ENCODE measurements at regions not wholly inside any gene's neighbourhood (a gene's known extent, or its start where the extent isn't known, plus 50 kb on each side); places are given as distances from the start of the nearest gene placed in this dataset.

- no peak for FAIRE-seq
These were observed 142.2 kb upstream of the PRSS58 start for GRCh38 chr7:142400042-142400533.

DNA sequence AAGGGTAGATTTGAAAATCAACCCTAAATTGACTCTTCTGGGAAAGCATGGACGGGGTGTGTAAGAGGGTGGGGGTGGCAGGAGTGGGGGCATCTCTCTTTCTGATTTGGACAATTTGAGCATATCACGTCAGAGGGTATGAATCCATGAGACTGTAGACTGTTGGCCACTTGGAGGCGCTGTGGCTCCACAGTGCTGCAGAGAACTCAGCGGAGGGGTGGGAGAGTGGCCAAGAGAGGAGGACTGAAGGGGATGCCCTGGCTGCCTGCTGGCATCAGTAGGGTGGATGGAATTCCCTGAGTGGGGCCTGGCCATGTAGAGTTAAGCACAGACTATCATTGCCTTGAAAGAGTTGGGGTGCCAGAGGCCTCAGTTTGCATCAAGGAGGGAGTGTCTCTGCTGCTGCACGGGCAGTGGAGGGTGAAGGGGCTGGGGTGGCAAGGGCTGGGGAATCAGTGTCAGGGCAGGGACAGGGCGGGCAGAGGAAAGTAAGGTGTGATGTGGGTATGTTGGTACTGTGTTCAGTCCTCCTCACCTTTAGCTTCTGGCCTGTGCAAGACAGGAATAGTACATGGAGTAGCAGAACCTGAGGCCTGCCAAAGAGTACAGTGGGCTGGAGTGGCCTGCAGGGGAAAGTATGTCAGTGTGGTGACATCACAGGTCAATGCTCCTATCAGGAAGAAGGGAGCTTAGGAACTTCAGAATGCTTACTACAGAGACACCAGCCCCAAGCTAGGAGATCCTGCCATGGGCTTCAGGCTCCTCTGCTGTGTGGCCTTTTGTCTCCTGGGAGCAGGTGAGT, 133.5 kb upstream of the PRSS58 start:
- FAIRE-seq: no peak

DNA sequence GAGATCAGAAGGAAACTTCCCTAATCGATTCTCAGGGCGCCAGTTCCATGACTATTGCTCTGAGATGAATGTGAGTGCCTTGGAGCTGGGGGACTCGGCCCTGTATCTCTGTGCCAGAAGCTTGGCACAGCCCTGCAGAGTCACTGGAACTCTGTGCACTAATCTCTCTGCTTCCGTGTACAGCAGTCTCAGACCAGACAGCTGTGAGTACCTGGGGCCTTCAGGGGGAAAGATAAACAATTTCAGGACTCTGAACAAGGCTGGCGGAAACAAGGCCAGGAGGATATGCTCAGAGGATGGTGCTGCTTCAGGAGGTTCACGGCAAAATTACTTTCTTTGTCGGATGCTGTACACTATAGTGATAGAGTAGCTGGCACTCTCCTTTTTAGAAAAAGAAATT, 131.7 kb upstream of the PRSS58 start:
- FAIRE-seq: no peak

GRCh38 chr7:142385491-142386340, 127.9 kb upstream of the PRSS58 start:
- FAIRE-seq: no peak

DNA sequence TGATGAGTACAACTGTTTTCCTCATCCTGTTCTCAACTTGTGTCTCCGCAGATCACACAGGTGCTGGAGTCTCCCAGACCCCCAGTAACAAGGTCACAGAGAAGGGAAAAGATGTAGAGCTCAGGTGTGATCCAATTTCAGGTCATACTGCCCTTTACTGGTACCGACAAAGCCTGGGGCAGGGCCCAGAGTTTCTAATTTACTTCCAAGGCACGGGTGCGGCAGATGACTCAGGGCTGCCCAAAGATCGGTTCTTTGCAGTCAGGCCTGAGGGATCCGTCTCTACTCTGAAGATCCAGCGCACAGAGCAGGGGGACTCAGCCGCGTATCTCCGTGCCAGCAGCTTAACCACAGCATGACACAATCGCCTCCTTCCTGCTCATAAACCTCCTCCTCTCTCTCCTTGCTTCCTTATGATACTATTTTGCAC, 126.7 kb upstream of the PRSS58 start:
- no peak for FAIRE-seq

DNA sequence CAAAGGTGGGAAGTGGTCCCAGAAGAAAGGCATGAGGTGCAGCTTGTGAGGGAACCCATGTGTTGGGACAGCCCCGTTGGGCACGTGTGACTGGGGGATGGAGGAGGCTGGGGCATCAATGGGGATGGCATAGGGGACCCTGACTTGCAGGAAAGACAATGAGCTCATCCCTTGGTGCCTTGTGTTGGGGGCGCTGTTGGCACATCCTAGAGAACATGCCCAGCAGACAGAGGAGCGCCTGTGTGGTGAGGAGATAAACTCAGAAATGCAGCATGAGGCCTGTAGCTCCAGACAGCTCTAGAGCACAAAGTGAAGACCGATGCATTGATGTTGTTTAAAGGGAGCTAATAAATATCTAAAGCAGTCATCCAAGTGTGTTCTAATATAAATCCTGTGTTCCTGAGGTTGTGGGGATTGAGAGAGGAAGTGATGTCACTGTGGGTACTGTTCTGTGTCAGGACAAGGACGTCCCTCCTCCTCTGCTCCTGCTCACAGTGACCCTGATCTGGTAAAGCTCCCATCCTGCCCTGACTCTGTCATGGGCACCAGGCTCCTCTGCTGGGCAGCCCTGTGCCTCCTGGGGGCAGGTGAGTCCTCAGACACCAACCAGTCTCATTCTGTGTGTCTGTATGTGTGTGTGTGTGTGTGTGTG, 126.1 kb upstream of the PRSS58 start:
- no peak for FAIRE-seq

- no peak for FAIRE-seq
These were observed 124.0 kb upstream of the PRSS58 start for GRCh38 chr7:142381727-142382390.

DNA sequence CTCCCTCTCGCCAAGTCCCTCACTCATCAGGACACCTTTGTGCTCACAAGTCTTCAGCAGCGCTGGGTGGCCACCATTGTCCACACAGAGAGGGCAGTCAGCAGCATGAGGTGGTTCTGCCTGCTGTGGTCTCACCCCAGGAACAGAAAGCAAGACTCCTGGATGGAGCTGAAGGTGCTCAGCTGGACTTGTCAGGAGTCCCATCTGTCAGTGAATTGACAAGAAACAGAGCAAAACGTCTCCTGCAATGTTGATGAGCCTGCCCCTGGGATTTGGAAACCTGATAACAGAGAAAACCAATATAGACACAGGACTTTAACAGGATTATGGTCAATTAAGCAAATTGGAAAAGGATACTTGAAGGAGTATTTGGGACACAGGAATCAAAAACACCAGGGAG, 122.2 kb upstream of the PRSS58 start:
- FAIRE-seq: no peak

GRCh38 chr7:142379201-142379885, 121.5 kb upstream of the PRSS58 start:
- no peak for FAIRE-seq

- no peak for FAIRE-seq
These were observed 119.7 kb upstream of the PRSS58 start for GRCh38 chr7:142377567-142377966.

GRCh38 chr7:142376356-142376997, 118.6 kb upstream of the PRSS58 start:
- FAIRE-seq: no peak

DNA sequence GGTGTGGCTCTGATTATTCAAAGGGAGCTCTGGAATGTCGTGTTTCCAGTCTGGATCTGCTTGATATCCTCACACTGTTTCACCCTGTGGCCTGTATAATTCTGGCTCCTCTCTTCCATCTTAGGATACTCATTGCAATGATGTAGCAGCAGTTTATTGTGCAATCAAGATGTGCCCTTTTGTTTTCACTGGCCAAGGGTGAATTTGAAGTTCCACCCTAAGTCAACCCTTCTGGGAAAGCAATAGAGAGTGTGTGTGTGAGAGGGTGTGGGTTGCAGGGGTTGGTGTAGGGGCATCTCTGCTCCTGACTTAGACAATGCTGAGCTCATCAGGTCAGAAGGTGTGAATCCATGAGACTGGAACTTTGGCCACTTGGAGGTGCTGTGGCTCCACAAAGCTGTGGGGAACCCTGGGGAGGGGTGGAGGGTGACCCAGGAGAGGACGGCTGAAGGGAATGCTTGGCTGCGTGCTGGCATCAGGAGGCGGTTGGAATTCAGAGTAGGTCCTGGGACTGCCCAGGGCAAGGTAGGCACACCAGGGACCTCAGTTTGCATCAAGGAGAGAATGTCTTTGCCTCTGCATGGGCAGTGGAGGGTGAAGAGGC, 118.0 kb upstream of the PRSS58 start:
- FAIRE-seq: no peak

GRCh38 chr7:142372727-142373126, 114.9 kb upstream of the PRSS58 start:
- no peak for FAIRE-seq

DNA sequence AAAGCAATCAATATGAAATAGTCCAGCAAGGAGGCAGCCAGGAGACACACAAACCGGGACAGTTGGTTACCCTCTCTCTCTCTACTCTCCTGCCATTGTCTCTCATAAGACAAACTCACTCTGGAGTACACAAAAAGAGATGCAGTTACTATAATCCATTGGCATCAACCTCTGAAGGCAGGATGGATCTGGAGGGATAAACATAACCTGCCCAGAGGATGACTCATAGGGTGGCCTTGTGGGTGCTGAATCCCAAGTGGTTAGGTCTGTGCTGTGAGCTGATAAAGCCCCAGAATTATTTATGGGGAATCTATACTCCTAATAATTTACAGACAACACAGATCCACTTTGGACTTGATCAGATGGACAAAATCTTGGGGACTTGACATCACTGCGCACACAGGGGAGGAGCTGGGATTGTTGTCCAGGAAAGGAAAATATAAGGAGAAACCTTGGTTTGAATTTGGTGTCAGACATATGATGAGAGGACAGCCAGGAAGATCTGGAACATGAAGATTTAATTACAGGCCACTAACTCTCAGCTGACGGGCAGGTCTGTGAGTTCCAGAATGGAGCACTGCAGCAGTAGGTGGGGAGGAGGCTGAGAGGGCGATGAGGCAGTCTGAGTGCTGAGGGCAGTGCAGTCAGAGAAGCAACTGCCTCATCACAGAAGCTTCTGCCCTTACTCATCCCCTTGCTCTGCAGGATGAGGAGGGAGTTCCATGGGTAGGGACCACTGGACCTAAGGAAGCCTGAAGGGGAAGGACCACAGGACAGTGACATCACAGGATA, 113.9 kb upstream of the PRSS58 start:
- FAIRE-seq: no peak

DNA sequence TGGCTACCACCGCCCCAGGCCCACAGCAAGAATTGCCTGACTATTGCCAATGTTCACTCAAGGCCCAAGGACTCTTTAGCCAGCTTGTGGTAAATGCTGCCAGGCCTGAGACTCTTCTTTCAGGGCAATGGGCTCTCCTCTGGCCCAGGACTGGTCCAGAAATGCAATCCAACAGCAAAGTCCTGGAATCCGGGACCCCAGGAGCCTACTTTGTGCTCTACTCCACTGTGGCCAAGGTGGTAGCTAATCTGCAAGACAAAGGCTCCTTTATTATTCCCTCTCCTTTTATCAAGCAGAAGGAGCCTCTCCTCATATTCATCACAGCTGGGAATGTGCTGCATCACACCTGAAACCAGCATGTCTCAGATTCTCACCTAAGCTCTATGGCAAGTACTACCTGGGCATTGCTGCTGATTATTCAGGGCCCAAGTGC, 107.6 kb upstream of the PRSS58 start:
- no peak for FAIRE-seq

DNA sequence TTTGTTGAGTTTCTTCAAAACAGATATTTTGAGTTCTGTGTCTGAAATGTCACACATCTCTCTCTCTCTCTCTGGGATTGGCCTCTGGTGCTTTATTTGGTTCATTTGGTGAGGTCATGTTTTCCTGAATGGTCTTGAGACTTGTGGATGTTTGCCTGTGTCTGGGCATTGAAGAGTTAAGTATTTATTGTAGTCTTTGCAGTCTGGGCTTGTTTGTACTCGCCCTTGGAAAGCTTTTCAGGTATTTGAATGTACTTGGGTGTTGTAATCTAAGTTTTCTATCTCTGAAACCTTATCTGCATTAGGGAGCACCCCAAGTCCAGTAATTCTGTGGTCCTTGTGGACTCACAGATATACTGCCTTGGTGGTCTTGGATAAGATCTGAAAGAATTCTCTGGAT, 106.7 kb upstream of the PRSS58 start:
- no peak for FAIRE-seq

DNA sequence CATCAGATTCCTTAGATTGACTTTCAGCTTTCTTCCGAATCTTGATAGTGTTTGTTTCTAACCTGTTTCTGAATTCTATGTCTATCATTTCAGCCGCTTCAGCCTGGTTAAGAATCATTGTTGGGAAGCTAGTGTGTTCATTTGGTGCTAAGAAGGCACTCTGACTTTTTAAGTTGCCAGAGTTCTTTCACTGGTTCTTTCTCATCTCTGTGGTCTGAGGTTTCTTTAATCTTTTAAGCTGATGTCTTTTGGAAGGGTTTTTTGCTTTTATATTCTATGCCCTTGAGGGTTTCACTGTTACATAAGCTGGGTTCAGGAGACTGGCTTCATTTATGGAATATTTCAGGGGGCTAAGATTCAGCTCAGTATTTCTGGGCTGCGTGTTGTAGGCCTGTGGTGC, 104.5 kb upstream of the PRSS58 start:
- no peak for FAIRE-seq

DNA sequence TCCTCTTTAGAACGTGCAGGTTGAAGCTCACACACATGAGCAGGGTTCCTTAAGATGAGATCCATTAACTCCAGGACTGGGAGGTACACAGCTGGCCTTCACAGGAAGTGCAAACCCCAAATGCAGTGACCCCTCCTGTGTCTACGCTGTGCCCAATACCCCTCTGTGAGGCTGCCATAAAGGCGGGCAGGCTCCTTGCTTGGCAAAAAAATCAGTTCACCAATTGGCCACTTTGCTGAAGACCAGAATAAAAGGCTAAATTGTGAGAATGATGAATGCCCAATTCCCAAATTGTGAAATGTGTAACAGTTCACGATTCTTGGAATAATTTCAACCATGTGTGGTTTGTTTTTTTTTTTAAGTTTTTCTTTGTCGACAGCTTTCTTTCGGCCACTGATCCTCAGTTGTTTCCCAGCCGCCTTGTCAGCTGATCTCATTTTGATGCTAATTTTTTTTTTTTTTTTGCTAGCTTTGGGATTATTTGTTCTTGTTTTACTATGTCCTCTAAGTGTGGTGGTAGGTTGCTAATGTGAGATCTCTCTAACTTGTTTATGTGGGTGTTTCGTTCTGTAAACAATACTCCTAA, 101.9 kb upstream of the PRSS58 start:
- no peak for FAIRE-seq

- FAIRE-seq: no peak
These were observed 100.2 kb upstream of the PRSS58 start for GRCh38 chr7:142357953-142358520.

DNA sequence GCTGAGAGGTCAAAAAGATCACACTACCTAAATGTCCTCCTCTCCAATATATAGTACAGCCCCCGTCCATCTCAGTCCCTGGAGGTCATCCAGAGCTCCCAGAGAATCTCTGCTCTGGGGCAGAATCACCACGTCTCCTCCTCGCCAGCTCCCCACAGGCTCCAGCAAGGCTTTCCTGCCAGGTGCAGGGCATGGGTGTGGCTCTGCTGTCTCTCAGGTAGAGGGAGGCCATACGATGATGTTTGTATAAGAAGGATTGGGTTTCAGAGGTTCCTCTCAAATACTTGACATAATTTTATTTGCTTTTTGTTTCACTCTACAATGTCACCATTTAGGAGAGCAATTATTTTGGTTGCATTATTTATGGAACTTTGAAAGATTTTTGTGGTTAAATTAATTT, 98.3 kb upstream of the PRSS58 start:
- FAIRE-seq: no peak

Measured in G401.6 (cell line).